Astrocyte (in vitro differentiated cells and primary cell): ENCODE measurements at regions not wholly inside any gene's neighbourhood (a gene's known extent, or its start where the extent isn't known, plus 50 kb on each side); places are given as distances from the start of the nearest gene placed in this dataset.
"Not testable (repeated sequence)": the region's sequence is repeated elsewhere in the genome, so short reads cannot be mapped to it uniquely, and the experiment has no call there.

Experiments
- DNase-seq: peaks from one replicate; pipeline ENCODE4 v3.0.0-alpha.2; 2010; ENCODE audit warnings: low read depth
- FAIRE-seq: peaks from 2 replicates; lab custom pipeline; 2011; peaks lifted over from hg19 to GRCh38; lab: Jason Lieb, UNC
- H2AFZ ChIP-seq: 2 replicates; pipeline ENCODE4 v1.6.0; 2012; ENCODE audit warnings: low read depth, low read length, inconsistent platforms
- H3K27ac ChIP-seq: 2 replicates; pipeline ENCODE4 v1.5.1; 2011; ENCODE audit warnings: low read depth, low read length, inconsistent platforms
- H3K27me3 ChIP-seq: 2 replicates; pipeline ENCODE4 v1.6.0; 2011; ENCODE audit warnings: low read length, inconsistent platforms; ENCODE audit not compliant: insufficient read depth
- H3K36me3 ChIP-seq: 2 replicates; pipeline ENCODE4 v1.5.1; 2011; ENCODE audit warnings: low read length, inconsistent platforms; ENCODE audit not compliant: insufficient read depth
- H3K4me1 ChIP-seq: 2 replicates; pipeline ENCODE4 v1.5.1; 2011; ENCODE audit warnings: low read length, inconsistent platforms; ENCODE audit not compliant: insufficient read depth
- H3K4me2 ChIP-seq: 2 replicates; pipeline ENCODE4 v1.6.0; 2012; ENCODE audit warnings: low read length, inconsistent platforms
- H3K4me3 ChIP-seq: 2 replicates; pipeline ENCODE4 v1.5.1; 2011; ENCODE audit warnings: low read depth, mild to moderate bottlenecking, low read length, inconsistent platforms; ENCODE audit not compliant: insufficient read depth
- H3K79me2 ChIP-seq: 2 replicates; pipeline ENCODE4 v1.6.0; 2012; ENCODE audit warnings: mild to moderate bottlenecking, low read length, inconsistent platforms; ENCODE audit not compliant: insufficient read depth
- H3K9ac ChIP-seq: 2 replicates; pipeline ENCODE4 v1.6.0; 2012; ENCODE audit warnings: mild to moderate bottlenecking, low read length, inconsistent platforms
- H3K9me3 ChIP-seq: 2 replicates; pipeline ENCODE4 v1.5.1; 2012; ENCODE audit warnings: low read depth, mild to moderate bottlenecking, low read length, inconsistent platforms; ENCODE audit not compliant: insufficient read depth
- H4K20me1 ChIP-seq: 2 replicates; pipeline ENCODE4 v1.6.0; 2012; ENCODE audit warnings: low read length, inconsistent platforms; ENCODE audit not compliant: insufficient read depth
- H3K27ac Mint-ChIP-seq: one replicate; pipeline ENCODE4 v1.8.0; 2021; ENCODE audit warnings: mild to moderate bottlenecking, mixed read lengths; ENCODE audit not compliant: unreplicated experiment
- H3K27me3 Mint-ChIP-seq: one replicate; pipeline ENCODE4 v1.8.0; 2021; ENCODE audit warnings: low read depth, mixed read lengths; ENCODE audit not compliant: unreplicated experiment
- H3K36me3 Mint-ChIP-seq: one replicate; pipeline ENCODE4 v1.8.0; 2021; ENCODE audit warnings: low read depth, mixed read lengths; ENCODE audit not compliant: unreplicated experiment
- H3K4me1 Mint-ChIP-seq: one replicate; pipeline ENCODE4 v1.8.0; 2021; ENCODE audit warnings: low read depth, mixed read lengths; ENCODE audit not compliant: unreplicated experiment
- H3K4me3 Mint-ChIP-seq: one replicate; pipeline ENCODE4 v1.8.0; 2021; ENCODE audit warnings: mild to moderate bottlenecking, moderate library complexity, mixed read lengths; ENCODE audit not compliant: unreplicated experiment
- H3K9me3 Mint-ChIP-seq: one replicate; pipeline ENCODE4 v1.8.0; 2021; ENCODE audit warnings: mild to moderate bottlenecking, mixed read lengths; ENCODE audit not compliant: unreplicated experiment
- CTCF ChIP-seq: IDR thresholded peaks from 2 replicates; pipeline ENCODE4 v1.5.1; 2011; ENCODE audit warnings: low read depth, mild to moderate bottlenecking, inconsistent platforms, low read length, moderate library complexity; ENCODE audit not compliant: insufficient read depth
- EZH2 ChIP-seq: IDR thresholded peaks from 2 replicates; pipeline ENCODE4 v1.6.1; 2012; ENCODE audit warnings: mild to moderate bottlenecking, low read length, inconsistent platforms; ENCODE audit not compliant: insufficient read depth

- peaks cover 2% of the 10 kb centered on the region for H3K27me3 Mint-ChIP-seq
- H3K27ac ChIP-seq, result no peak overlapping the region
- no peak overlapping the region for H3K27ac Mint-ChIP-seq
- no peaks in the 10 kb centered on the region for H4K20me1 ChIP-seq
- no peaks in the 10 kb centered on the region for H3K4me1 ChIP-seq
- H3K9ac ChIP-seq, result no peak overlapping the region
- H3K4me3 Mint-ChIP-seq, result no peak overlapping the region
- H3K27me3 ChIP-seq, result no peaks in the 10 kb centered on the region
- H2AFZ ChIP-seq, result no peak overlapping the region
- H3K9me3 ChIP-seq, result no peaks in the 10 kb centered on the region
- no peaks in the 10 kb centered on the region for H3K9me3 Mint-ChIP-seq
- FAIRE-seq (no peak), DNase-seq (no peak)
- no peaks in the 10 kb centered on the region for H3K79me2 ChIP-seq
- H3K36me3 ChIP-seq, result no peaks in the 10 kb centered on the region
- H3K4me2 ChIP-seq, result no peak overlapping the region
- TF ChIP-seq CTCF, result no peak
- no peak for TF ChIP-seq EZH2
- no peak overlapping the region for H3K4me3 ChIP-seq
- H3K36me3 Mint-ChIP-seq, result no peaks in the 10 kb centered on the region
- peaks cover 2% of the 10 kb centered on the region for H3K4me1 Mint-ChIP-seq
Measured at GRCh38 chr14:59137256-59137655, 51.2 kb upstream of the DAAM1 start.

GRCh38 chr14:59138576-59138975, 49.9 kb upstream of the DAAM1 start:
- H2AFZ ChIP-seq, H3K9me3 Mint-ChIP-seq, H4K20me1 ChIP-seq, H3K4me3 Mint-ChIP-seq, H3K27ac Mint-ChIP-seq, H3K9ac ChIP-seq, H3K27me3 Mint-ChIP-seq, H3K79me2 ChIP-seq, H3K36me3 Mint-ChIP-seq, H3K27me3 ChIP-seq, H3K4me1 ChIP-seq, H3K4me3 ChIP-seq, FAIRE-seq, H3K4me2 ChIP-seq, H3K27ac ChIP-seq, DNase-seq, H3K36me3 ChIP-seq, H3K4me1 Mint-ChIP-seq, H3K9me3 ChIP-seq: not testable (repeated sequence)
